Urinary bladder (tissue), 3 donors: ENCODE measurements at regions not wholly inside any gene's neighbourhood (a gene's known extent, or its start where the extent isn't known, plus 50 kb on each side); places are given as distances from the start of the nearest gene placed in this dataset.

Experiments used
- DNase-seq: peaks from one replicate; pipeline ENCODE4 v3.0.0-alpha.2; 2015; ENCODE audit errors: extremely low spot score
- H3K27ac ChIP-seq: one replicate; pipeline ENCODE4 v1.5.1; 2013; ENCODE audit warnings: low read depth, mild to moderate bottlenecking, moderate library complexity
- H3K36me3 ChIP-seq: one replicate; pipeline ENCODE4 v1.6.1; 2013; ENCODE audit warnings: mild to moderate bottlenecking, moderate library complexity; ENCODE audit not compliant: insufficient read depth
- H3K4me1 ChIP-seq: one replicate; pipeline ENCODE4 v1.6.1; 2013; ENCODE audit warnings: mild to moderate bottlenecking, moderate library complexity; ENCODE audit not compliant: insufficient read depth
- H3K4me3 ChIP-seq: one replicate; pipeline ENCODE4 v1.5.1; 2013; ENCODE audit warnings: low read depth, low read length
- WGBS: extraction: QIAGEN DNeasy Blood & Tissue Kit; methylation state at CpG from one replicate; pipeline ENCODE4 v1.1.7; 2013; 5-methylcytosine and 5-hydroxymethylcytosine counted together
- donor health status: healthy with polysubstance abuse.
- donor health status: healthy.

DNA sequence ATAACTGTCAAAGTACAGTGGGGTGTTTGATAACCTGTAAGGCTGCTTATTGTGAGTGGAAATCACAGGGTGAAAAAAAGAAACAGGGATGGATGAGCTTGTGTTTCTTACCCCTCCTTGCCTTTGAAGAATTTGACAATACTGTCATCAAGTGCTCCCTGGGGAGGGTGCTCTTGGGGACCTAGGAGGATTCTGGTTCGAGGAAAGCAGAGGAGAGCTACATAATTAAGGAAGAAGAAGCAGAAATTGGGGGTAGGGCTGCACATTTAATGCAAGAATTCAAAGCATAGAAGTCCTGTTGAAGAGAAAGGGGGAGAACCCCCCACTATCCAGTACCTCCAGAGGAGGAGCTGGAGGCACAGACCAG, 208.1 kb upstream of the PHYHIPL start:
- Histone ChIP-seq H3K27ac (no peak overlapping the region), H3K36me3 (no peaks in the 10 kb centered on the region), H3K4me3 (no peak overlapping the region), H3K4me1 (no peaks in the 10 kb centered on the region)
- DNase-seq = no peak
- 50% methylated on average over 1 of the region's 1 CpG for WGBS

DNA sequence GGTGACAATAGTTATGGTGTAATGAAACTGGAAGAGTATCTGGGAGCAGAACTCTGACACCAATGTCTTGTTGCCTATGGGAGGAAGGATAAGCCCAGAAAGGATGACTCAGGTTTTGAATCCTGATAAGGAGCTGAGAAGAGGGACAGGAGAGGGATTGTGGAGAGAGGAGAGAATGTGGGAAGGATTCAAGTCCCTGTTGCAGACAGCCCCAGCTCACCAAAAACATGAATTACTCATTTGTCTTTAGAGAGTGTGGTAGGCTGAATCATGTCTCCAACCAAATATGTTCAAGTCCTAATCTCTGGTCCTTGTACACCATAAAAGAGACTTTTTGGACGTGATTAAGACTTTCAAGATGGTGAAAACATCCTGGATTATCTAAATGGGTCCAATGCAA, 206.9 kb upstream of the PHYHIPL start:
- WGBS = 64% methylated on average over 1 of the region's 1 CpG
- Histone ChIP-seq H3K36me3 (no peaks in the 10 kb centered on the region), H3K4me3 (no peak overlapping the region), H3K27ac (no peak overlapping the region), H3K4me1 (no peaks in the 10 kb centered on the region)
- no peak for DNase-seq

DNA sequence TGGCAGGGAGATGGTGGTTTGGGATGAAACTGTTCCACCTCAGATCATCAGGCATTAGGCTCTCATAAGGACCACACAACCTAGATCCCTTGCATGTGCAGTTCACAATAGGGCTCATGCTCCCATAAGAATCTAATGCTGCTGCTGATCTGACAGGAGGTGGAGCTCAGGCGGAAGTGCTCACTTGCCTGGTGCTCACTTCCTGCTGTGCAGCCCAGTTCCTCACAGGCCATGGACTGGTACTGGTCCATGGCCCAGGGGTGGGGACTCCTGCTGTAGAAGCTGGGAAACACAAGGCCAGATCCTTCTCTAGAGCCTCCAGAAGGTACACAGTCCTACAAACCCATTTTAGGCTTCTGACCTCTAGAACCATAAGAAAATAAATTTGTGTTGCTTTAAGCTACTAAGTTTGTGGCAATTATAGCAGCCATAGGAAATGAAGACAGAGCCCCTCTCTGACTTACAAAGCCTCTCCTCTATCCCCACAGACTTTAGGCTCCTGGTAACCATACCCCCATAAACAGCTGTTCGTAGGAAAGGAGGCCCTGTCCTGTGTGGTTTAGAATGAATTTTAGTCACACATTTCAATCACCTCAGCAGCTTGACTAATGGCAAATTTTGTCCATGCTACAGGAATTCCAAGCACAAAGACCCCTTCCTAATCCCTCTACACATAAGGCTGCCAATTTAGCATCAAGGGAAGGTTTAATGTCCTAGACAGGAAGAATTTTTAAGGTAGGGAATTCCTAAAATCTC, 206.1 kb upstream of the PHYHIPL start:
- no peak overlapping the region for H3K4me3 ChIP-seq
- no peaks in the 10 kb centered on the region for H3K36me3 ChIP-seq
- WGBS = 92% methylated on average over 2 of the region's 2 CpGs
- no peaks in the 10 kb centered on the region for H3K4me1 ChIP-seq
- DNase-seq = no peak
- no peak overlapping the region for H3K27ac ChIP-seq

DNA sequence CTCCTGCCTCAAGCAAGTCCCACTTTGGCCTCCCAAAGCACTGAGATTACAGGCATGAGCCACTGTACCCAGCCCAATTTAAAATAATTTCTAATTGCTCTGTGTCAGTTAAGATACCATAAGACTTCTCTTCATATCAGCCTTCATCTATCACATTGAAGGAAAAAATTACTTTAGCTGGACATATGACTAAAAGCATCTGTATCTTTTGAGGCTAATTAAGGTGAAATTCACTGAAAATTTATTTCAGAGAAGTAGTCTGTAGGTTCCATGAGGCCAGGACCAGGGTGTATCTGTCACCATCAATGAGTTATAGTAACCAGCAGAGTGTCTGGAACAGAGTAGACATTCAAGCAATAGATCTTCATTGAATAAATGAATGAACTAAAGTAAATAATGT, 205.2 kb upstream of the PHYHIPL start:
- no peak overlapping the region for H3K27ac ChIP-seq
- H3K4me3 ChIP-seq = no peak overlapping the region
- no peaks in the 10 kb centered on the region for H3K36me3 ChIP-seq
- H3K4me1 ChIP-seq = no peaks in the 10 kb centered on the region
- no peak for DNase-seq

DNA sequence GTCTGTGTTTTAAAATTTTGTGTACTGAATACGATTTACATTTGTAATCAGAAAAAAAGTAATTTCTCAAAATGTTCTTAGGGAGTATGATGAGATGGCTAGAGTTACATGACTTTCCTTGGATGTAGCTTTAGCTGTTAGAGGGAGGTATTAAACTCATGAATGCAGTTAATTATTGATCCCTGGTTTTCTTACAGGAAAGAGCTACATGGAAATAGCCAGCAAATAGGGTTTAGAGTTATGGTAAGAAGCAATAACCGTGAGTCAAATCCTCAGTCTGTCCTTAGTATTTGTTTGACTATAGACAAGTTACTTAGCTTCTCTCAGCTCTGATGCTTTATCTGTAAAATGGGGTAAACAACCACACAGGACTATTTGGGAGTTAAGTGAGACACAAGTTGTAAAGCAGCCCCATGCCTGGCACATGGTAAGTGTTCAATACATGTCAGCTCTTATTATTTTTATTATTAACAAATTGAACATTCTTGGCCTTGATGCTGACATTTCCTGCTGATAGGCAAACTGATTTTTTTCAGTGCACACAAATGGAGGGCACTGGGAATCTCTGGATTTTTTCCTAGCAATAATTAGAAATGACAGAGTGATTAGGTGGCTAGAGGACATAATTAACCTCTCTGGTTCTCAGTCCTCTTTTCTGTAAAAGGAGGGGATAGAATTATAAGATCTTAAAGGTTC, 204.5 kb upstream of the PHYHIPL start:
- Histone ChIP-seq H3K4me3 (no peak overlapping the region), H3K27ac (no peak overlapping the region), H3K4me1 (no peaks in the 10 kb centered on the region), H3K36me3 (no peaks in the 10 kb centered on the region)
- WGBS = 62% methylated on average over 2 of the region's 2 CpGs
- DNase-seq = no peak

DNA sequence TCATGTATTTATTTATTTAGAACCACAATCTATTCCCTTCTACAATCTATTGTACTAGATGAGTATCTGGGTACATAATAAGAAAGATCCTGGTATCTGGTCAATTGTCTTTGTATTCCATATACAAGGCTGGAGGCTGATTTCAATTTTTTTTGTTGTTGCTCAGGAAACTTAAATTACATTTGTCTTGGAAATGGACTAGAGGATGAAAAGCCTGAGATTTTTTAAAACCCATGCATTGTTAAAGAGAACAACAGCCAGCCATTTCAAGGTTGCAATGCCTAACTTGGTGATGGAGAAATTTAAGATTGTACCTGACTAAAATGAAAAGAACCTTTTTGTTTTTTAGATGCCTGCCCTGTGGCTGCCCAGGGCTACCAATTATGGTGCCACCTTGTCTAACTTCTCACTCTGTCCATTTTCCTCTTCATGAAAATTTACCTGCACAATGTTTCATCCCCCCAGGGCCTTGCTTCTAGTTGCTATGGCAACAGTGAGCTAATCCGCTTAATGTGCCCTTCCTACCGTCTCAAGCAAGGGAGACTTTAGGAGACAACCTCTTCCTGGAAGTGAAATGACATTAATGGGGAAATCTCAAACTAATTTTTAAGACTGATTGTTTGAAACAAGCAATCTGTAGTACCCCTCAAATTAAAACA, 203.7 kb upstream of the PHYHIPL start:
- no peak for DNase-seq
- H3K4me1 ChIP-seq = no peaks in the 10 kb centered on the region
- H3K36me3 ChIP-seq = no peaks in the 10 kb centered on the region
- 68% methylated on average over 2 of the region's 2 CpGs for WGBS
- H3K4me3 ChIP-seq = no peak overlapping the region
- H3K27ac ChIP-seq = no peak overlapping the region

DNA sequence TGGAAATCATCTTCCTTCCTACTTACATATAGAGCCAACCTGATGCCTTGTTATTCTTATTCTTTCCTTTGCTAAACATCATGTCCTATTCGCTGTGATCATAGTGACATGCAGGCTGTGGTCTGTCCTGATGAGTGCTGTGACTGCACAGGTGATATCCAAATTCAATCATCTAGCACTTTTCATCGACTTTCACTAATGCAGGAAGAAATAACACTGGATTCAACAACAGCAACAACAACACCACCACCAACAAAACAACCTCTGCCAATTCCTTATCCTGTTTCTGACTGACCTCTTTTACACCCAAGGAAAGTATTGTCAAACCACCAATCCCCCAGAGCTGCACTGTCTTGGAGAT, 203.2 kb upstream of the PHYHIPL start:
- DNase-seq = no peak
- H3K4me1 ChIP-seq = no peaks in the 10 kb centered on the region
- 82% methylated on average over 2 of the region's 2 CpGs for WGBS
- no peak overlapping the region for H3K4me3 ChIP-seq
- H3K27ac ChIP-seq = no peak overlapping the region
- no peaks in the 10 kb centered on the region for H3K36me3 ChIP-seq

DNA sequence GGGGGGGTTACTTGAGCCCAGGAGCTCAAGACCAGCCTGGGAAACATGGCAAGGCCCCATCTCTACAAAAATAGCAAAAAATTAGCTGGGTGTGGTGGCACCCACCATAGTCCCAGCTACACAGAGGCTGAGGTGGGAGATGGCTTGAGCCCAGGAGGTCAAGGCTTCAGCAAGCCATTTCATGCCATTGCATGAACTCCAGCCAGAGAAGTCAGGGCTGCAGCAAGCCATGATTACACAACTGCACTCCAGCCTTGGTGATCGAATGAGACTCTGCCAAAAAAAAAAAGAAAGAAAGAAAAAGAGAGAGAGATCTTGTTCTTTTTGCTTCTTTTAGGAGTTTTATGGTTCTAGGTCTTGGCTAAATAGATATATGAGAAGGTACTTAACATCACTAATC, 200.2 kb upstream of the PHYHIPL start:
- Histone ChIP-seq H3K27ac (no peak overlapping the region), H3K36me3 (no peaks in the 10 kb centered on the region), H3K4me3 (no peak overlapping the region), H3K4me1 (no peaks in the 10 kb centered on the region)
- no peak for DNase-seq
- WGBS = 77% methylated on average over 1 of the region's 1 CpG

DNA sequence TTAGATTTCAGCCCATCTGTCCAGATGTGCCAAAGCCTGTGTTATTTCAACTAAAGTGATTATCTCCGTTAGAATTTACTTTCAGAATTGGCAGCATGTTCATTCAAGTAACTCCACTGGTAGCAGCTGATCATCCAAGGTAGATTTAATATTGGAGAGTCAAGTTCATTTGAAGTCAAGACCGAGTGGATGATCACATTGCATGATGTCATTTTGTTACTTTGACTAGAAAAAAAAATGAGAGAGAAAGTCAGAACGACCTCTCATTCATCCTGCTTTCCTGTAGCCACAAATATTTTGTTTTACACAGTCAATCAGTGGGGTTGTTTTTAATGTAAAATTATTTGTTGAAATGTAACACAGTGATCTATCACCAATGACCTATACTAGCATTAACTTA, 196.7 kb upstream of the PHYHIPL start:
- Histone ChIP-seq H3K4me1 (no peaks in the 10 kb centered on the region), H3K36me3 (no peaks in the 10 kb centered on the region), H3K27ac (no peak overlapping the region), H3K4me3 (no peak overlapping the region)
- 47% methylated on average over 3 of the region's 3 CpGs for WGBS
- no peak for DNase-seq

DNA sequence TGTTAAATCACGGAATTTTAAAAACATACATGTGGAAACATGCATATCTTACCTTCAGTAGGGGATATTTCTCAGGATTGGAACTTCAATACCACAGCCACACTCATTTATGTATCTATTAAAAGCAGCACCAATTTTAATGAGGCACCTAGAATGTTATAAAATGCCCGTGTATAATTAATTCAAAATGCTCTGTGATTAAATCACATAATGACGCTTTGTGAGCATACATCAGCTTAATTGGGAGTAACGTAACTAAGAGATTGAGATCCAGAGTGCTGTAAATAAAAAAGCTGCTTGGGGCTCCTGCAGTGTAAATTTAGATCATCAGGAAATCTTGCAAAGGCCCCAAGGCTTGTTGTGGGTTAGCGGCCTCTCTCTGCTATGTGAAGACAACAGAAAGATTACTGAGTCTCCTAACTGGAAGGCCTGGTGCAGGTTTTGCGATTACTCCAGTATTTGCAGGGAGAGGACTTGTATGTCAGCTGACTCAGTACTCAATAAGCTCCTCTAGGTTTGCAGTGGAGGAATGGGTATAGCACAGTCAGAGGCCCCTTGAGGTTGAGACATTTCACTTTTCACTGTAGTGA, 195.5 kb upstream of the PHYHIPL start:
- Histone ChIP-seq H3K27ac (no peak overlapping the region), H3K4me1 (no peaks in the 10 kb centered on the region), H3K4me3 (no peak overlapping the region), H3K36me3 (no peaks in the 10 kb centered on the region)
- 83% methylated on average over 6 of the region's 6 CpGs for WGBS
- no peak for DNase-seq

DNA sequence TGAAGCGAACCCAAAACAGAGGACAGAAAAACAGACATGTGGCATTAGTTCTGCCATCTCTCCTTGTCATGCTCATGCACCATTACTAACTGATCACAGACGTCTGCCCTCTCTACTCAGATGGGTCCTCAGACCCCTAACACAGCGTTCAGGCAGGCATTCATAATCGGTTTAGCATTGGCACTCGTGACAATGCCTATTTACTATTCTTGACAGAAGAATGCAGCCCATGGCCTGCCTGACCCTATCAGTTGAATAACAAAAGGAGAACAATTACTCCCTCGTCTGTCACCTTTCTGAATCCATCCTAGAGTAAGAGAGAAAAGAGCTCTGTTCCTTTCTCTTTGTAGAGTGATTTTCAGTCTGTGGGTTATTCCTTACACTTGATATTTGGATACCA, 194.6 kb upstream of the PHYHIPL start:
- H3K4me3 ChIP-seq = no peak overlapping the region
- no peaks in the 10 kb centered on the region for H3K4me1 ChIP-seq
- no peak for DNase-seq
- WGBS = 75% methylated on average over 6 of the region's 6 CpGs
- H3K27ac ChIP-seq = no peak overlapping the region
- no peaks in the 10 kb centered on the region for H3K36me3 ChIP-seq

DNA sequence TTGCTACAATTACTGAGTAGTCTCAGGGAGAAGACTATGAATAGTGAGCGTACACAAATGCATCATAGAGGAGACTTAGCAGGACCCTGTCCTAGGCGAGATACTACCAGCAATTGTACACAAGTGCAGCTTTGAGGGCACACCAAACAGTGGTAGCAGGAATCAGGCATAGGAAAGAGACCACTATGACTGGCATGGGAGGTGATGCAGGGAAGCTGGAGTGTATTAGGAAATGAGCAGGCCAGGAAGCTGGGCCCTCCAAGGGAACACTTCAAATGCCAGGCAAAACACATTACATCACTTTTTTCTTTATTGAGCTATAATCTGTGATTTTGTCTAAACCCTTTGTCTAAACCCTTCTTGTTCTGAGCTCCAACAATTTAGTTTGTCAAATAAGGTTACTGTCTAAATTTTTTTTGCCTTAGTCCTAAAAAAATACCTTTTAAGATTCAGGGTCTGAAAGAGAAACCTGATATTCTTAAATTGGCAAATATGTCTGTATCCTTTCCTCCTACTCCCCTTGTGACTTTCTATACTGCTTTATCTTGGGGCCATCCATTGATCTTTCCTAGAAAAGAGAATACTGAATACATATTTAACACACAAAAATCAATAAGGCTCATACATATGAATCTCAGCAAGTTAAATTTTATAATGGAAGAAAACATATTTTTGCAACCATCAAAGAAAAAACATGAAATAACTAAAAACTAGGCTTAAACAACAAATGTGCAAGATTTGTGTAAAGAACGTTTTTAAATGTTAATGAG, 193.8 kb upstream of the PHYHIPL start:
- Histone ChIP-seq H3K27ac (no peak overlapping the region), H3K4me3 (no peak overlapping the region), H3K4me1 (no peaks in the 10 kb centered on the region), H3K36me3 (no peaks in the 10 kb centered on the region)
- no peak for DNase-seq
- WGBS = 82% methylated on average over 3 of the region's 3 CpGs

DNA sequence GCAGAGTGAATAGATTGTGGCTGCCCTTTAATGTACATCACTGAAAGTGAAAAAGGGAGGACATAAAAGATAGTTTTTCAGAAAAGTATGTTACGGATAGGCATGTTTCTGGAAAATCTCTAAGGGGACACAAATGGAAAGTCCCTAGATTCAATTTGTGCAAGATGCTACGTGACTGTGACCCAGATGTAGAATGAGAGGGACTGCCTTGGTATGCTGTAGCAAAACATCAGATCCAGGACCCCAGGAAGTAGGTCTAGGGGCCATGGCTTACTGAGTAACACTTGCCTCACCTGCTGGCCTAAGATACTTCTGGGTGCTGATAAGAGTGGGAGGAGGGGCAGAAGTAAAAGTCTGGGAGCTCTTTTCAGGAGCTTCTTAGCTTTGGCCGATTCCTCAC, 191.2 kb upstream of the PHYHIPL start:
- no peak for DNase-seq
- Histone ChIP-seq H3K4me3 (no peak overlapping the region), H3K4me1 (no peaks in the 10 kb centered on the region), H3K36me3 (no peaks in the 10 kb centered on the region), H3K27ac (no peak overlapping the region)
- 84% methylated on average over 3 of the region's 3 CpGs for WGBS
